ENCODE measurements at regions not wholly inside any gene's neighbourhood (a gene's known extent, or its start where the extent isn't known, plus 50 kb on each side); places are given as distances from the start of the nearest gene placed in this dataset.
"Not testable (repeated sequence)": the region's sequence is repeated elsewhere in the genome, so short reads cannot be mapped to it uniquely, and the experiment has no call there.

- TF ChIP-seq POLR2AphosphoS5, POLR2A (IDR thresholded peaks at IDR 0.05; ENCODE audit: low read depth, low read length): not testable (repeated sequence)
These were observed 136.9 kb upstream of the ST8SIA4 start for GRCh38 chr5:101040002-101040401.
